WERI-Rb-1 (cell line): ENCODE measurements at regions not wholly inside any gene's neighbourhood (a gene's known extent, or its start where the extent isn't known, plus 50 kb on each side); places are given as distances from the start of the nearest gene placed in this dataset.

Experiments used
- DNase-seq: peaks from one replicate; pipeline ENCODE4 v3.0.0-alpha.2; 2020
- H3K27ac ChIP-seq: fragments of 250-450 bp; sonication (Bioruptor Pico); 2 replicates; pipeline ENCODE4 v1.5.1; 2020; ENCODE audit warnings: mild to moderate bottlenecking, moderate library complexity
- H3K27me3 ChIP-seq: fragments of 250-450 bp; sonication (Bioruptor Pico); 2 replicates; pipeline ENCODE4 v1.5.1; 2021; ENCODE audit warnings: mild to moderate bottlenecking, low read depth, moderate library complexity; ENCODE audit not compliant: insufficient read depth, severe bottlenecking
- H3K36me3 ChIP-seq: fragments of 250-450 bp; sonication (Bioruptor Pico); 2 replicates; pipeline ENCODE4 v1.5.1; 2020; ENCODE audit warnings: mild to moderate bottlenecking, moderate library complexity
- H3K4me3 ChIP-seq: 2 replicates; pipeline ENCODE4 v1.5.1; 2011; ENCODE audit warnings: low read depth, mild to moderate bottlenecking, control low read depth, low read length
- H3K9me3 ChIP-seq: fragments of 250-450 bp; sonication (Bioruptor Pico); 2 replicates; pipeline ENCODE4 v1.5.1; 2021; ENCODE audit warnings: mild to moderate bottlenecking, moderate library complexity; ENCODE audit not compliant: severe bottlenecking
- CTCF ChIP-seq: IDR thresholded peaks from 2 replicates; pipeline ENCODE4 v1.5.1; 2011; ENCODE audit warnings: low read depth, mild to moderate bottlenecking, control low read depth, inconsistent platforms, low read length

- no peak for DNase-seq
- TF ChIP-seq CTCF: no peak
- Histone ChIP-seq H3K36me3 (no peaks in the 10 kb centered on the region), H3K27ac (no peak overlapping the region), H3K27me3 (no peaks in the 10 kb centered on the region), H3K4me3 (no peak overlapping the region), H3K9me3 (no peaks in the 10 kb centered on the region)
Observed at GRCh38 chr2:121818546-121818945, 63.1 kb downstream of the TSN start.

GRCh38 chr2:121819846-121820245 lies 64.4 kb downstream of the TSN start:
- Histone ChIP-seq H3K9me3 (no peaks in the 10 kb centered on the region), H3K4me3 (no peak overlapping the region), H3K27me3 (no peaks in the 10 kb centered on the region), H3K36me3 (no peaks in the 10 kb centered on the region), H3K27ac (no peak overlapping the region)
- no peak for DNase-seq
- TF ChIP-seq CTCF: no peak

- no peak overlapping the region for H3K4me3 ChIP-seq
- TF ChIP-seq CTCF: no peak
- DNase-seq: no peak
Observed at GRCh38 chr2:121821476-121822158, 66.2 kb downstream of the TSN start.

GRCh38 chr2:121824264-121824663 lies 68.8 kb downstream of the TSN start:
- no peak for TF ChIP-seq CTCF

More at GRCh38 chr2:121821476-121822158, 66.2 kb downstream of the TSN start:
- H3K27me3 ChIP-seq: no peaks in the 10 kb centered on the region
- H3K9me3 ChIP-seq: no peaks in the 10 kb centered on the region
- no peak overlapping the region for H3K27ac ChIP-seq
- no peaks in the 10 kb centered on the region for H3K36me3 ChIP-seq

GRCh38 chr2:121825003-121825950 lies 69.8 kb downstream of the TSN start:
- Histone ChIP-seq H3K27ac (no peak overlapping the region), H3K4me3 (no peak overlapping the region), H3K36me3 (no peaks in the 10 kb centered on the region), H3K9me3 (no peaks in the 10 kb centered on the region), H3K27me3 (no peaks in the 10 kb centered on the region)
- TF ChIP-seq CTCF: no peak
- no peak for DNase-seq

More at GRCh38 chr2:121824264-121824663, 68.8 kb downstream of the TSN start:
- no peaks in the 10 kb centered on the region for H3K9me3 ChIP-seq
- no peak overlapping the region for H3K4me3 ChIP-seq
- H3K27me3 ChIP-seq: no peaks in the 10 kb centered on the region
- no peak for DNase-seq
- no peak overlapping the region for H3K27ac ChIP-seq
- no peaks in the 10 kb centered on the region for H3K36me3 ChIP-seq
